ENCODE measurements at regions not wholly inside any gene's neighbourhood (a gene's known extent, or its start where the extent isn't known, plus 50 kb on each side); places are given as distances from the start of the nearest gene placed in this dataset.

- DNase-seq (ENCODE audit: low read depth) = no peak
Measured at GRCh38 chr17:14886200-14886739, 378.9 kb downstream of the PMP22 start.

GRCh38 chr17:14882131-14882530 lies 383.0 kb downstream of the PMP22 start:
- DNase-seq (ENCODE audit: low read depth) = no peak

- no peak for DNase-seq (ENCODE audit: low read depth)
Measured at GRCh38 chr17:14875557-14876412, 389.3 kb downstream of the PMP22 start.

GRCh38 chr17:14873996-14874395 lies 391.1 kb downstream of the PMP22 start:
- no peak for DNase-seq (ENCODE audit: low read depth)

- DNase-seq (ENCODE audit: low read depth) = no peak
Measured at GRCh38 chr17:14873540-14873939, 391.6 kb downstream of the PMP22 start.

GRCh38 chr17:14871921-14872320 lies 393.2 kb downstream of the PMP22 start:
- no peak for DNase-seq (ENCODE audit: low read depth)

- DNase-seq (ENCODE audit: low read depth) = no peak
Measured at GRCh38 chr17:14866266-14866665, 398.9 kb downstream of the PMP22 start.

GRCh38 chr17:14864127-14864526 lies 401.0 kb downstream of the PMP22 start:
- no peak for DNase-seq (ENCODE audit: low read depth)

GRCh38 chr17:14859542-14859941 lies 405.6 kb downstream of the PMP22 start:
- no peak for DNase-seq (ENCODE audit: low read depth)

GRCh38 chr17:14856176-14856575 lies 408.9 kb downstream of the PMP22 start:
- no peak for DNase-seq (ENCODE audit: low read depth)

- no peak for DNase-seq (ENCODE audit: low read depth)
Measured at GRCh38 chr17:14854691-14855090, 410.4 kb downstream of the PMP22 start.

GRCh38 chr17:14845591-14846281 lies 419.4 kb downstream of the PMP22 start:
- no peak for DNase-seq (ENCODE audit: low read depth)

- DNase-seq (ENCODE audit: low read depth) = no peak
Measured at GRCh38 chr17:14843086-14843795, 421.9 kb downstream of the PMP22 start.

GRCh38 chr17:14840616-14841231 lies 424.4 kb downstream of the PMP22 start:
- DNase-seq (ENCODE audit: low read depth) = no peak

GRCh38 chr17:14838567-14838966 lies 426.6 kb downstream of the PMP22 start:
- DNase-seq (ENCODE audit: low read depth) = no peak

- no peak for DNase-seq (ENCODE audit: low read depth)
Measured at GRCh38 chr17:14833201-14833785, 431.8 kb downstream of the PMP22 start.

GRCh38 chr17:14831491-14831890 lies 433.6 kb downstream of the PMP22 start:
- no peak for DNase-seq (ENCODE audit: low read depth)

- DNase-seq (ENCODE audit: low read depth) = no peak
Measured at GRCh38 chr17:14827396-14827919, 437.7 kb downstream of the PMP22 start.

GRCh38 chr17:14826358-14826757 lies 438.8 kb downstream of the PMP22 start:
- DNase-seq (ENCODE audit: low read depth) = no peak

GRCh38 chr17:14818469-14818868 lies 446.7 kb downstream of the PMP22 start:
- DNase-seq (ENCODE audit: low read depth) = no peak

- no peak for DNase-seq (ENCODE audit: low read depth)
Measured at GRCh38 chr17:14815079-14815478, 450.0 kb downstream of the PMP22 start.
